CD4-positive, alpha-beta T cell treated with Interleukin-6 for 4 hours (primary cell): ENCODE measurements at regions not wholly inside any gene's neighbourhood (a gene's known extent, or its start where the extent isn't known, plus 50 kb on each side); places are given as distances from the start of the nearest gene placed in this dataset.
"Not testable (repeated sequence)": the region's sequence is repeated elsewhere in the genome, so short reads cannot be mapped to it uniquely, and the experiment has no call there.

ENCODE experiments used
- DNase-seq: peaks from one replicate; pipeline ENCODE4 v3.0.0-alpha.2; 2020; ENCODE audit warnings: mixed read lengths

DNA sequence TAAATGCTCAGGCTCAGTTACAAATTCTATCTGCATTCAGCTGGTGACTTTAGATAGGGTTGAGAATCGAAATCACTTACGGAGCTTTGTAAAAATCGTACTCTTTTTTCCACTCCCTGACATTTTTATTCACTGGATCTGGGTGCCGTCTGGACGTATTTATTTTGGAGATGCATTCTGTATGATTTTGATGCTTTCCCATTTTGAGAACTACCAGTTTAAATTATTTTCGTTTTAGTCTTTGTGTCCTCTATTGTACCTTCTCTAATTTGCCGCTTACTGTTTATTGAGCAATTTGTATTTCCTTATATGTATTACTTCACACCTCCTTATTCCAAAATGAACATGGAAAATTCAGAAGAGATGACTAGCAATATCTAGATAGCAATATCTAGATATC, 96.2 kb downstream of the FASLG start:
- no peak for DNase-seq

DNA sequence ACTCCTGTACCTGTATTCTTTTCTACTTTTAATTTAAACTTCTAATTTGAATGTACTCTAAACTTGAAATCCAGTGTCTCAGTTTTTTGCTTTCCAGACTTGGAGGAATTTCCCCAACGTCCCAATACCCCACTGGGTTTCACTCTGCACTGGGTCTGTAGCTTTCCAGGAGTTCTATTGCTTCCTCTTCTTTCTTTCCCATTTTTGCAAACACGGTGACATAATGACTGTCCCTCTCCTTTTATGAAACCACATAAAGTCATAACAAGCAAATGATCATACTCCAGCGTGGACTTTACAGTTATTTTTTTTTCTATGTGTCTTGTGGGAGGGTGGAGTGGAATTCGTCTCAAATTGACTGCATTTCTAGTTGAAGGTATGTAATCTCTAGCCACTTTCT, 97.1 kb downstream of the FASLG start:
- no peak for DNase-seq

DNA sequence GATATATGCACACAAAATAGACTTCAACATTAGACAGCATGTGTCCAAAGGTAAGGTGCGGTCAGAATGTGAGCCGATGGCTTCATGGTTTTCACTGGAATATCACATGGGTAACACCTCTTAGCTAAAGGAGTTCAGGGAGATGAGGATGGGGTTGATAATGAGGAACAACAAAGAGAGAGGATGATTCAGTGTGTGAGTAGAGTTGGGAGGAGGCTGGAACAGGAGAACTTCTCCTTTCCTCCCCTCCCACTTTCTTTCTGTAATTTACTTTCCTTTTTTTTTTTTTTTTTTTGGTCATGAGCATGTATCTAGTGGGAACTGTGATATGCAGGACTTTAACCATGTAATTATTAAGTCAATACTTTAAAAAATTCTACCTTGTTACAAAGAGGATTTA, 99.4 kb downstream of the FASLG start:
- DNase-seq, result no peak

DNA sequence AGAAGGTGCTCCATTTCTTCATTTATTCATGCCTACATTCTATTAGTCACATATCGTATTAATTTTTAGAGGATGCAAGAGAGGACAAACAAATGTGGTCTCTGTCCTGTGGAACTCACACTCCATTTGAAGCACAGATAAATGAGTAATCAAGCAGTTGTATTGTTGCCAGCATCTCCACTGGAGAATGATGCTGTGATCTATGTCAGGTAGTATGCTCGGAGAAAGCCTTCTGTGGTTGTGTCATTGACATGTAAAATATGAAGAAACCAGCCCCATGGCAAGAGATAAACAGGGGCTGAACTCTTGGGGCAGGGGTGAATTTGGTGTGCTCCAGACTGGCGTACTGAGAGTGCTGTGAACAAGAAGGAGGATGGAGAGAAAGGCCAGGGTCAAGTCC, 101.2 kb downstream of the FASLG start:
- DNase-seq, result no peak

DNA sequence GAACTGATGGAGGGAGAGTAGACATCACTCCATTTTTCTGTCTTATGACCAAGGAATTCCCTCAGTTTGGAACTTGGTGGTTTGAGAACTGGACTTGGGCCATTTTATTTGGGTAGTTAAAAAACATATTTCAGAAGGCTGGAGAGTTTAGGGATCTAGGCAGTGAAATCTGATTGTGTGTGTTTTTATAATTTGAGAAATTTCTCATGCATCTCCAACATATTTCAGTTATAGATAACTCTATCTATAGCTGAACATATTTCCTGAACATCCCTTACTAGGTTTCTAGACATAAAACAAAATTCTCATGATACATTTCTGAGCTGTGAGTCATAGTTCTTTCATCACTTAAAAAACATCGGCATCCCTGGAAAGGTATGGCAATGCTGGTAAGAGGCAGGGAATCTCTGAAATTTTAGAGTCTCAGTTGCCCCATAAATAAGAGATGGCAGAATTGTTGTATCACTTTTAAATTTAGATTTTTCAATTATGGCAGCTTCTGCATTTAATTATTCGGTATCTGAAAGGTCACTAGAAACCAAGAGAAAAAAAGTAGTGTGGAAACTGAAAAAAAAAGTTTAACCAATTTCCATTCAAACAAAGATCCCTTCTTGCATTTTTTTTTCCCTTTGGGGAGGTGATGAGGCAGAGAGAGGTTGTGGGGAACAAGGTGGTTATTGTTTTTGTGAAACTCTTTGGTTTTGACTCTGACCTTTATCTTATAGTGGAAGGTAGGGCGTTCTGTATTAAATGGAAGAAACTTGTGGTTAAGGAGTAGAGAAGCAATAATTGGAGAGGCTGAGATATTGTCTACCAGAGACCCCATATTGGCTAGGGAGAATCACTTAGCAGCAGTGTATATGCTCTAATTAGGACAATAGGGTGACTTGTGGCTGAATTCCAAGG, 102.9 kb downstream of the FASLG start:
- DNase-seq, result no peak

DNA sequence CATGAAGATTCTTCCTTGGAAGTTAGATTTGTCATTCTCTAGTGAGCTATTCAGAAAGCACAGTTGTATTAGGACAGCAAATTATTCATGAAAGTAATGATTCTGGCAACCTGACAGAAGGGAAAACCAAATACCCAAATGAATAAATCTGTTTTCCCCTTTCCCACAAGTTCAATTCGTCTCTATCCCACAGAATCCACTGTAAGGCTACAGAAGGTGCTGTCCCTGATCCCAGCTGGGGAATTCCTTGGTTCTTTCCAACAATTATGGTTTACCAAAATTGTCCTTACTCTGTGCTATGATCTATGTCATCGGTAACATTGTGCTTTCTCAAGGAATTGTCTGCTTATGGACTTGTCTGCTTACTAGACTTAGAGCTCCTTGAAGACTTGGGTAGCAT, 104.2 kb downstream of the FASLG start:
- no peak for DNase-seq

DNA sequence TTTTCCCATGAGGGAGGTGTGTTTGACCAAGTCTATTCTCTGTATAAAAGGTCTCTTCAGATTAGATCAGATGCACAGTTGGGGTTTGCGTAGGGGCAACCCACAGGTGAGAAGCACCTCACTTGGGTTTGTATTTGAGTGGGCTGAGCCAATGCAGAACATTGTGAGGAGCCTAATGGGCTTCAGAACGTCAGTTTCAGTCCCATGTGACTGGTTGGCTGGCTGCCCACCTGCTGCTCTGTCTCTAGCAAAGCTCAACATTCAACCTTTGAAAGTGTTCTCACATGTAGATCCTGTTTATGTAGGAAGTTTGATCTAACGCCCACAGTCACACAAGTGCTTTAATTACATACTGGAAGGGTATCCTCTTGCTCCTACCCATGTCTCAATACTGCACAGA, 105.5 kb downstream of the FASLG start:
- peak; percentile 74 for DNase-seq

DNA sequence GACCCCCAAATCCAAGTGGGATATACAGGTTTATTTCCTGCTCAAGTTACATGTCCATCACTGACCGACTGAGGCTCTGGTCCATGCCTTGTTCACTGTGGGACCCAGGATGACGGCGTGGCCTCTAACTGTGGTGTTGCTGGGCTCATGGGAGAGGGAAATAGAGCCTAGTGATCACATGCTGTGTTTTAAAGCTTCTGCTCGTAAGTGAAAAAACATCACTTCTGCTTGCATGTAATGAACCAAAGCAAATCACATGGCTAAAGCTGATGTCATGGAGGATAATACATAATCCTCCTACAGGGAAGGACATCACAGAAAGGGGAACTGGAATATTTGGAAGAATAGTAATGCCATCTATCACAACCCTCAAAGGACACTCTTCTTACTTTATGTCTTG, 107.6 kb downstream of the FASLG start:
- DNase-seq, result no peak

DNA sequence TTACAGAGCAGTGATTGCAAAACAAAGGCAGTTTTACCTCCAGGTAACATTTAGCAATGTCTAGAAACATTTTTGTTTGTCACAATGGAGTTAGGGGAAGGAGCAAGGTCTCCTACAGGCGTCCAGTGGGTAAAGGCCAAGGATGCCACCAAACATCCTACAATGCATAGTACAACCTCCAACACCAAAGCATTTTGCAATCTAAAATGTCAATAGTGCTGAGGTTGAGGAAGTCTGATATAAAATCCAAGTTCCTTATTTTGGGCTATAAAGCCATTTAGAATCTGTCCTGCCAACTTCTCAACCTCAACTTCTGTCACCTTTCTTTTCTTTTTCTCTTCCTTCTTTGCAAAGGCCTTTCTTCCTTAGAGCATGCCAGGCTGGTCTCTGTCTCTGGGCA, 111.2 kb downstream of the FASLG start:
- DNase-seq, result no peak

DNA sequence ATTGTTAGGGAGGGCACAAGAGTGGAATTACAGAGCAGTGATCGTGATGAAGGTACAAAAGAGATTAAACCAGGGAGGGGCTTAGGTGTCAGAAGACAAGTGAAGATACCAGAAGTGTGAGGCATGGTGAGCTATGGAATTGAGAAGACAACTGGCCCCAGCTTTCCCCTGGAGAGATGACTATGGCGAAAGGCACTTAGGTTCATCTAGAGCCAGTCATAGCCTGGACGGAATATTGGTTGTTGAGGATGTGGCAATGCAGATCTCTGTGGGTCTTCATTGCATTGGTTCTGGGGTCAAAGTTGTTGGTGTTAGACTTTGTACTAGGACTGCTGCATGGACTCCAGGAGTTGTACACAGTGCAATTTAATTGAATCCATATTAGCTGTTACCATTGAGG, 115.7 kb downstream of the FASLG start:
- no peak for DNase-seq

DNA sequence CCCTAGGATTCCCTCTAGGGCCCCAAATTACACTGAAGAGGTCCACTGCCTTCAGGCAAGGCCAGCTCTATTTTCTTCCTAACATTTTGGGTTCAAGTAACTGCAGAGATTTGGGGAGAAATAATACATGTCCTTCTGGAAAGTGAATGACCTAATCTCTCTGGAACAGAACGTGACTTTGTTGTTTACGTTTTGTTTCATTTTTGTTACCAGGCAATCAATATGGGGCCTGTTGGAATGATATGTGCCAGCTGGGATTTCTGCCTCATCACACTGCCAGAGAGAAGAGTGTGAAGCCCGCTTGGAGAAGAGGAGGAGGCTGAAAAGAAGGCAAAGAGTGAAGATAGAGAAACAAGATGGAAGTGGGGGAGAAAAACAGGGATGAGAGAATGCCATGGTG, 116.7 kb downstream of the FASLG start:
- no peak for DNase-seq

DNA sequence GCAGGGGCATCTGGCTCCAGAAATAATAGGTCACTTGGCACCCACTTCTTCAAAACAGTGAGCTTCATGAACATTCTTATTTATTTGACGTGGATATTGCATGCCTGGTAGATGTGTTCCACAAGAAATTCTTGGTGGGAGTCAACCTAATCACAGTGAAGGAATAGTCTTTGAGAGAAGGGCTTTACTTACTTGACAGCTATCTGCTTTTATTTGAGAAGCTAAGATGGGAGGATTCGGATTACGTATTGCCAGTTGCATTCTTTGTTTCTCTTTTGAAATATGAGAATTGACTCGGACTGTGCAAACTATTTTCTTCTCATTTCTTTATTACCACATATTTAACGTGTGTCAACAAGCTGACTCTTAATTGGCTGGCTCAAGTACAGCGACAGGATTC, 117.2 kb downstream of the FASLG start:
- DNase-seq, result no peak

DNA sequence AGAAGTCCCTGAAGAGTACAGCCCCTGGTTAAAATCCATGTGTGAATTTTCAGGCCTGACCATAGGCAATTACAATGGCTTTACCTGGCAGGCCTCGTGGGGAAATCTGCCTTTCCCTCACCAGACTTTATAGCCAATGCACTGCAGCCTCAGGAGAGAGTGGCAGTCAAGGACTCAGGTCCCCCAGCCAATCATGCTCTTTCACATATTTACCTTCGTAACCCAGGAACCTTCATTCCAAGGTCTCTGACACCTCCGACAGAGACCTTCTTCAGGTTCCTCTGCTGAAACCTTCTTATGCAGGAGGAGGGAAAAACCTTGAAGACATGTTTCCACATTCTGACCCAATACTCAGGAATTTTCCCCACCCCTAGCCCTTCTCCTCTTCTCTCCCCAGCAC, 118.9 kb downstream of the FASLG start:
- DNase-seq, result no peak

DNA sequence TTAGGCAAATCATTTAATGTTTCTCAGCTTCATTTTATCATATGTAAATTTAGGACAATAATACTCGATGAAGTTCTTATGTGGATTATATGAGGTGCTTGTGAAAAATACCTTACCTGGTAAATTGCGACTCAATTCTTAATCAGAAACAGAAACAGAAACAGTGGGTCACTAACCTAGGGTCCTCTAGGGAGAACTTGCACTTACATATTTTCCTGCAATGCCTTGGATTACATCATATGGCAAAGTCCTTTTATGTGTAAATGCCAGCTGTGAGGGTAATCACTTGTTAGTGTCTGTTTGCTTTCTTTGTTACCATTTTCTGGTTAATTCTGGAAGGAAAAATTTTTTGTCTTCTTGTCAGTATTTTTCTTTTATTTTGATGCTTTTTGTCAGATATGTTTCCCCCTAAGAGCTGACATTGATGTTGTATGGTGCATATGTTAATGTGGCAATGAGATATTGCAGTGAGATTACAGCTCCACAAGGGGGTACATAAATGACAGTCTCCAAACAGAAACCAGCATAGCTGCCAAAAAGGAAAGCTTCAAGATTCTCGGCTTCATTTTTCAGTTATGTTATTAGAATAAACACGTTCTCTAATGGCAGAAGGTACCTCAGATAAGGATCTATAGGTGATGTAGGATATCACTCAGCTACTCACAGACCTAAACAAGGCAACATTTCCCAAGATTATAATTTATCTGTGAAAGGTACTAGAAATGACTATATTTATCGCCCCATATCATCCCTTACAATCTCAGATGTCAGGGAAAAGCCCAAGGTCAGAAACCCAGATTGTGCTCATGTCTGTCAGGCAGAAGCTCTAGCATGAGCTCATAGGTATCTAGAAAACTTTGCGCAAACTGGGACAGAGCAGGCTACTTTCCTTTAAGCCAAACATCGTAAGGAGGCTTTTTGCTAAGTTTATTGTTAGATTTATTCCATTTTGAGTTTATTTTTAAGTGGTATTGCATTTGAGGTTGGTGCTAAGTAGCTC, 119.9 kb downstream of the FASLG start:
- DNase-seq, result no peak

DNA sequence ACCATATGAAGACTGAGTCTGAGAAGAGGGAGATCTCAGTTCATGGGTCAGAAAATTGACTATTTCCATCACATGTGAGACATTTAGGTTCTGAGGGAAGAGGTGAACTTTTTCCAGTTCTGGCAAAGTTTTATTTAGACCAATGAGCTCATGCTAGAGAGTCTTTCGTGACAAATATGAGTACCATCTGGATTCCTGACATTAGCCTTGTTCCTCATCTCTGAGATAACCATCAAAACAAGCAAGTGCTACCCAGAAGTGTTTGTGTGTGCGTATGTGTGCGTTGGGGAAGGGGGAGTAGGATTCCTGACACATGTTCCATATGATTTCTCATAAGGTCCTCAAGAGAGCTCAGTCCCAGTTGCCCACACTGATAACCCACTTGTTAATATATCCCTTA, 120.6 kb downstream of the FASLG start:
- DNase-seq, result no peak

DNA sequence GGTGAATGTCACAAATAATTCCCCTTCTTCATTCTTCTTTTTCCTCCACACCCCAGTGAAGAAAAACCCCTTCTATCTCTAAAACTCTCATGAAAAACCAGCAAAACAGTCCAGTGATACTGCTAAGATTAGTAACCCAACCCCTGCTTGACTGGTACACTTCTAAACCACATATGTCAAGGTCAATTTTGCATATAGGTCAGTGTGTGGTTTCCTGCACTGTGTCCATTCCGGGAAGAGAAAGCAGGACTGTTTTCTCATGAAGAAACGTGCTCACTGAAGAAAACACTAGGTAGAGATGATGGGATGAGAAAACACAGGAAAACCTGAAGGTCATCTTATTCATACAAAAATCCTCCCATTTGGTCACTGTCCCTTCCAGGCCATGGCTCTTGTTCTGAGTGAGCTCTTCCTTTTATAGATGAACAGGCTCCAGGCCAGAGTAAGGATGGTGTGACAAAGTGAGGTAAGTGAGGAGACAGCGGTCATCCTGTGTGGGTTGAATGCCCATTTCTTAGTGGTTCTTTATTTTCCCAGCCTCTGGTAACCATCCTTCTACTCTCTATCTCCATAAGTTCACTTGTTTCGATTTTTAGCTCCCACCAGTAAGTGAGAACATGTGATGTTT, 122.7 kb downstream of the FASLG start:
- DNase-seq, result no peak

DNA sequence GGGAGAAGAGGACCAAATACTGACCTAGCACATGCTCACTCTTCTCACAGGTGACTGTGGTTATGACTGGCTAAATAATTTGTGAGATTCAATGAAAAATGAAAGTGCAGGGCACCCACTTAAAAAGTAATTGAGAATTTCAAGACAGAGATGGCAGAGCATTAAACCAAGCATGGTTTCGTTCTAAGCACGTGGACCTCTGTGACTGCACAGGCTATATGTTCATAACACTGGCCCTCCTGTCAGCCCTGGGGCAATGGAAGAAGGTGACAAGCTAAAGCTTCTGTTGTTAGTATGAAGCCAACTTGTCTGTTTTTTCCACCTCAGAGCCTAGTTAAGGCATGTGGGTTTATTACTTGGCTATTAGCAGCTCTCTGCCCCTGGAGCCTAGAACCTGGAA, 130.9 kb downstream of the FASLG start:
- DNase-seq, result no peak

DNA sequence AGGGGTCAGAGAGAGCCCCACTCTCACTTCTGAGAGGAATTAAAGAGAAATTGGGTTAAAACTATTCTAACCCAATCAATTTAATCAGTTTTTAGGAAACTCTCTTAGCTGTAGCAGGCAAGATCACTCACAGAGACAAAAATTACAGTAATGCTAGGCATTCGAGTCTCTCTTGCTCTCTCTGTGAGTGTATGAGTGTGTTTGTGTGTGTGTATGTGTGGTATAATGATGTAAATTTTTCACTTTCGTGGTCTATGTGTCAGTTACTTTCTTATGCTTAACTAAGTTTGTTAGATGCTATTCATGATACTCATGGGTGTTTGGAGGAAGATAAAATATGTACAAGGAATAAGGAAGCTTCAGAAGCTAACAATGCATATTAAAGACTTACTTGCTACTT, 131.3 kb downstream of the FASLG start:
- DNase-seq, result no peak

DNA sequence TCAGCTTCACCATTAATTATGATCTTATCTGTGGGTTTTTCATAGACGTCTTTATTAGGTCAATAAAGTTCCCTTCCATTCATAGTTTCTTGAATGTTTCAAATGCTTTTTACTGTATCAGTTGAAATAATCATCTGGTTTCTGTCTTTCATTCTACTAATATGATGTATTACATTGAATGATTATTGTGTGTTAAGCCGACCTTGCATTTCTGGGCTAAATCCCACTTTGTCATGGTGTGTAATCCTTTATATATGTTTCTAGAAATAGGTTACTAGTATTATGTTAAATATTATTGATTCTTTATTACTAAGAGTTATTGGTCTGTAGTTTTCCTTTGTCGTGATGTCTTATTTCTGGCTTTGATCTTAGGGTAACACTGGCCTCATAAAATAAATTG, 134.9 kb downstream of the FASLG start:
- DNase-seq, result no peak

DNA sequence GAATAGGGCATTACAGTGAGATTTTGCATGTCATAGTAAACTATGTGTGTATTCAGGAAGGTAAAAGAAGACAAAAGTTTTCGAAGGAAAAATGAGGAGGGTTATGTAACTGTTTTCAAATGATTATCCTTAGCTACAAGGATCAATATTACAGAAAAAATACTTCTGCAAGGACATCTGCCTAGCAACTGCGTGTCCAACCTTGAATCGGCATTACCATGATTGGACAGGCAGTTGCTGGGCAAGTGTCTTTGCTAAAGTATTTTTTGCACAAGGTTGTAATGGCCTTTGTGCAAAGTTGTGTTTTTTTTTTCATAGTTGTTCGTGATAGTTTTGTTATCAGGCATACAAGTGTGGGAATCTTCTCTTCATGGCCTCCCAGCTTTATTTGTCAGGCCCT, 136.8 kb downstream of the FASLG start:
- DNase-seq, result no peak

DNA sequence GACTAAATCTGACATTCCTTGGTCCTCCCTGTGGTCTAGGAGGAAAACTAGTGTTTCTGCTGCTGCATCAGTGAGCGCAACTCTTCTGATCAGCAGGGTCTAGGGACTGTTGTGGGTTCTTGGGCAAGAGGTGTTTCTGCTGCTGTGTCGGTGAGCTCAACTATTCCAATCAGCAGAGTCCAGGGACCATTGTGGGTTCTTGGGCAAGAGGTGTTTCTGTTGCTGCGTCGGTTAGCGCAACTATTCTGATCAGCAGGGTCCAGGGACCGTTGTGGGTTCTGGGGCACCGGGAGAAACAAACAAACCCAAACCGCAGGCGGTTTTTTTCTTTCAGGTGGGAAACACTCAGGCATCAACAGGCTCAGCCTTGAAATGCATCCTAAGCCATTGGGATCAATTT, 140.9 kb downstream of the FASLG start:
- not testable (repeated sequence) for DNase-seq

DNA sequence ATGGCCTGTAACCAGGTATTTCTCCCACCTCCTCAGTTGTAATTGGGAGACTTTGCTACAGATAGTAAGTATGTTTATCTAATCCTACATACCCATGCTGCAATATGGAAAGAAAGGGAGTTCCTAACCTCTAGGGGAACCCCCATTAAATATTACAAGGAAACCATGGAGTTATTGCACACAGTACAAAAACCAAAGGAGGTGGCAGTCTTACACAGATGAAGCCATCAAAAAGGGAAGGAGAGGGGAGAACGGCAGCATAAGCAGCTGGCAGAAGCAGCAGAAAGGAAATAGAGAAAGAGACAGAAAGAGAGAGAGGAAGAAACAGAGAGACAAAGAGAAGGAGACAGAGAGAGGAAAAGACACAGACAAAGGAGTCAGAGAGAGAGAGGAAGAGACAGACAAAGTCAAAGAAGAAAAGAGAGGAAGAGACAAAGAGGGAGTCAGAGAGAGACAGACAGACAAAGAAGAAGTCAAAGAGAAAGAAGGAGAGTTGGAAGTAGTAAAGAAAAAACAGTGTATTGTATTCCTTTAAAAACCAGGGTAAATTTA, 142.9 kb downstream of the FASLG start:
- DNase-seq, result no peak

DNA sequence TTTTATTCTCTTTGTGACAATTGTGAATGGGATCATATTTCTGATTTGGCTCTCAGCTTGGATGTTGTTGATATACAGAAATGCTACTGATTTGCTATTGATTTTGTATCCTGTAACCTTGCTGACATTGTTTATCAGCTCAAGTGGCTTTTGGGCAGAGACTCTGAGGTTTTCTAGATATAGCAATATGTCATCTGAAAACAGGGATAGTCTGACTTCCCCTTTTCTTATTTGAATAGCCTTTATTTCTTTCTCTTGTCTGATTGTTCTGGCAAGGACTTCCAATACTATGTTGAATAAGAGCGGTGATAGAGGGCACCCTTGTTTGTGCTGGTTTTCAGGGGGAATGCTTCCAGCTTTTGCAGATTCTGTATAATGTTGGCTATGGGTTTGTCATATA, 150.8 kb downstream of the FASLG start:
- no peak for DNase-seq
